ENCODE measurements at regions not wholly inside any gene's neighbourhood (a gene's known extent, or its start where the extent isn't known, plus 50 kb on each side); places are given as distances from the start of the nearest gene placed in this dataset.
"Not testable (repeated sequence)": the region's sequence is repeated elsewhere in the genome, so short reads cannot be mapped to it uniquely, and the experiment has no call there.

DNA sequence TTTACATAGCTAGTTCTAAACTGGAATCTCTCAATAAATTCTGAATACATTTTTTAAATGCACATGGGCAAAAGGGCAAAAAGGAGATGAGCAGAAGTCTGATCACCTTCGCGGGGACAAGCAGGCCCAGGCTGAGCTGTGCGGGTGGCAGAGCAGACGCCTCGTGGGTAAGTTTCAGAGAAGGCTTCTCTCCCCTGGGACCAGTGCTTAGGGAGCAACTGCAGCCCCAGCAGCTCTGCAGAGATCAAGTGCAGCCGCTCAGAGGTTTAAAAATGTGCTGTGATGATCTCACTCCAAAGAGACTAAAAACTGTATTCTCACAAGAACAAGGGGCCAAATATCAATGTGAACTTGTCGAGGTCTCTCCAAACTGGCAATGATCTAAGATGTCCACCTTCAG is 264.3 kb upstream of the RNF32 start:
- TF ChIP-seq, protein P1, sequence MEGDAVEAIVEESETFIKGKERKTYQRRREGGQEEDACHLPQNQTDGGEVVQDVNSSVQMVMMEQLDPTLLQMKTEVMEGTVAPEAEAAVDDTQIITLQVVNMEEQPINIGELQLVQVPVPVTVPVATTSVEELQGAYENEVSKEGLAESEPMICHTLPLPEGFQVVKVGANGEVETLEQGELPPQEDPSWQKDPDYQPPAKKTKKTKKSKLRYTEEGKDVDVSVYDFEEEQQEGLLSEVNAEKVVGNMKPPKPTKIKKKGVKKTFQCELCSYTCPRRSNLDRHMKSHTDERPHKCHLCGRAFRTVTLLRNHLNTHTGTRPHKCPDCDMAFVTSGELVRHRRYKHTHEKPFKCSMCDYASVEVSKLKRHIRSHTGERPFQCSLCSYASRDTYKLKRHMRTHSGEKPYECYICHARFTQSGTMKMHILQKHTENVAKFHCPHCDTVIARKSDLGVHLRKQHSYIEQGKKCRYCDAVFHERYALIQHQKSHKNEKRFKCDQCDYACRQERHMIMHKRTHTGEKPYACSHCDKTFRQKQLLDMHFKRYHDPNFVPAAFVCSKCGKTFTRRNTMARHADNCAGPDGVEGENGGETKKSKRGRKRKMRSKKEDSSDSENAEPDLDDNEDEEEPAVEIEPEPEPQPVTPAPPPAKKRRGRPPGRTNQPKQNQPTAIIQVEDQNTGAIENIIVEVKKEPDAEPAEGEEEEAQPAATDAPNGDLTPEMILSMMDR (IDR thresholded peaks at IDR 0.05; ENCODE audit: insufficient read depth, missing control alignments): no peak
- FAIRE-seq (no peak), DNase-seq (ENCODE audit: insufficient read length, low spot score) (no peak)

DNA sequence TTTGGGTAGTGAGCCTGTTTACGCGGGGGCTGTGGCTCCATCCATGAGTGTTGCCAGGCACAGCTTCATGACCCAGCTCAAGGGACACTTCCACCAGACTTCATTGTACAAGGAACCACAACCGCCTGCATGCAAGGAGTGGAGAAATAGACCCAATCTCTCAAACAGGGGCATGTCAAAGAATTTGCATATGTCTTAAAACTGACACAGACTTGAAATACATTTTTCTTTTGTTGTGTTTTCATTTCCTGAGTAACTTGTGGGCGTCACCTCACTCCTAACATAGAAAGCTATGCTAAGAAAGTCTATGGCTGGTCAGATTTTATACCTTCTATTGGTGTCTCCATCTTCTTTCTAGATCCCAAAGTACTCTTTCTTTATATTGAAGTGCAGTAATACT is 266.2 kb upstream of the RNF32 start:
- FAIRE-seq (no peak), DNase-seq (ENCODE audit: insufficient read length, low spot score) (no peak)
- TF ChIP-seq, protein P1 (IDR thresholded peaks at IDR 0.05; ENCODE audit: insufficient read depth, missing control alignments): no peak

DNA sequence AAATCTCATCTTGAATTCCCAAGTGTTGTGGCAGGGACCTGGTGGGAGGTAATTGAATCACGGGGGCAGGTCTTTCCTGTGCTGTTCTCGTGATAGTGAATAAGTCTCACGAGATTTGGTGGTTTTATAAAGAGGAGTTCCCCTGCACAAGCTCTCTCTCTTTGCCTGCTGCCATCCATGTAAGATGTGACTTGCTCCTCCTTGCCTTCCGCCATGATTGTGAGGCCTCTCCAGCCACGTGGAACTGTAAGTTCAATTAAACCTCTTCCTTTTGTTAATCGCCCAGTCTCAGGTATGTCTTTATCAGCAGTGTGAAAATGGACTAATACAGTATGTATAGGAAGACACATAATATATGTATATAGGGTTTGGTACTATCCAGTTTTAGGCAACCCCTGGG is 270.6 kb upstream of the RNF32 start:
- not testable (repeated sequence) for FAIRE-seq; DNase-seq (ENCODE audit: insufficient read length, low spot score)

DNA sequence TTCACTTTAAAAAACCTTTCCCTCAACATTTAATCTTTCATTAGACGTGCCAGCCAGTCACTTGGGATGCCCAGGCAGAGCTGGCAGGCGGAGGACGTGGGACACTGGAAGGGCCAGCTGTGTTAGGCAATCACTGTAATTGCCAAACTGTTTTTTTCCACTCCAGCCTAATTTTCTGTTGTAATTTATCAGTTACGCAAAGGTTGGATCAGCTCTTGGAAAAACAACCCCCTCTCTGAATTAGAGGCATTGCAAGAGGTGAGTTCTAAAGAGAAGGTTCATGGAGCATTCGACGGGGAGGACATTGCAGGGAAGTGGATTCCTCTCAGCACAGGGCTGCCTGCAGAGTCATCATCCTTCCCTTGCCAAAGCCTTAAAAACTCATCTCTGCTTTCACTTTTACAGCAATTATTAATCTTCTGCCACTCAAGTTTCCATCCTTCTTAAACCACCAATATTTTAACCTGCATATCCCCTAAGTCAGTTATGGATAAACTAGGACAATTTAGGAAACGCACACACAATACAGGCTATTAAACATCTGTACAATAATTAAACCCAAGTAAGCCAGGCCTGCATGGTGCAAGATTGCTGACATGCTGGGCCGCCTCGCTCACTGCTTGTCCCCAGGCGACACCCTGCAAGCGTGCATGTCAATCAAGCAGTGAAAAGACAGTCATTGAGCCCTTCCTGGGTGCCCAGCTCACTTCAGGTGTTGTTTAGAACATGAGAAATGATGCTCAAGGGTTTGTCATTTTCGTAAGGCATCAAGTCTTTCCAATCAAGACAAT is 272.3 kb upstream of the RNF32 start:
- DNase-seq (ENCODE audit: insufficient read length, low spot score) (no peak), FAIRE-seq (no peak)
- TF ChIP-seq, protein P1 (IDR thresholded peaks at IDR 0.05; ENCODE audit: insufficient read depth, missing control alignments): no peak

DNA sequence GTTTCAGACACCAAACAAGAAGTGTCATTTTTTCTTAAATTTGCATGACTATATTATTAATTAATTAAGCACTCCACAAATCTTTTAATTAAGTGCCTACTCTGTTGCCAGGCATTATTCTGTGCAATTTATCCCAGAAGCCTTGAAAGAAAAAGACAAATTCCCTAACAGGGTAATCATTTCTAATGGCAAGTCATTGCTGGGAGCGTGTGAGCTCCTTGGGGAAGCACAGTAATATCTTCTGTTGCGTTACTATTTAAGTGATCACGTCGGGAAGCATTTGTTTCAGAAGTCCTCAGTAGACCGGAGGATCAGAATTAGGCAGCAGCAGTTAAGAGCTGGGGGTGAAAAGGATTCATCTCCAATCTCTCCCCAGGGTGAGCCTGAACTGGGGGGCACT is 276.8 kb upstream of the RNF32 start:
- TF ChIP-seq, protein P1 (IDR thresholded peaks at IDR 0.05; ENCODE audit: insufficient read depth, missing control alignments): no peak
- no peak for FAIRE-seq
- DNase-seq (ENCODE audit: insufficient read length, low spot score): no peak

DNA sequence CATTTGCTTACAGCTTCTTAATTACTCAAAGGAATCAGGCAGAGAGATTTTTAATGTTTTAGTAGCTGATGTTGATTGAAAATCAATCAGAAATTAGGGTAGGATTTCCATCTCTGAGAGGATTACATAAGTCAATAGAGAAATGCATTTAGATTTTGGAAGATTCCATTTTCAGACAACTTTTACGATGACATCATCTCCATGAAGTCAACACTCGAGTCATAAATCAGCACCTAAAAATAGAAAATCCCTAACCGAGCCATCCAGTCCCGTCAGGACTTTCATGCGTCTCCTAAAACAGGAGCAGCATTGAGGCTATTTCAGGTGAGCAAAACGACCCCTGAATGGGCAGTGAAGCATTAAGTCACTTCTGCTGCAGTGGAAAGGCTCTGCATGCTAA is 279.7 kb upstream of the RNF32 start:
- TF ChIP-seq, protein P1 (IDR thresholded peaks at IDR 0.05; ENCODE audit: insufficient read depth, missing control alignments): no peak
- DNase-seq (ENCODE audit: insufficient read length, low spot score): no peak
- no peak for FAIRE-seq

DNA sequence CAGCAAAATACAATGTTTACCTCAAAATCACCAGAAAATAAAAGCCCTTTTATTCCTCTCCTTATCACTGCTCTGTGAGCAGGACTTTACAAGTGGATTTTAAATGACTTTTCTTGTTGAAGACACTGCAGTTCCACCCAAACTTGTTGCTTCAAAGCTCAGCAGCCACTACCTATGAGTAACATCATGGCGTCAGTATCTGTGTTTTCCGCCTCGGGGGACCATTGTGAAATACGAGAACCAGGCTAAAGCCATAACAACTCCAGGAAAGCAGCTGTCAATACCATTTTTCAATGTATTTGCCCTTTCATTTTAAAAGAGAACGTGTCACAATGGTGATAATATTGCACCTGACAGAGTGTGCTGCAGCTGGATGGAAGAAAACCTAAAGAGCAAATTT is 284.0 kb upstream of the RNF32 start:
- FAIRE-seq (no peak), DNase-seq (ENCODE audit: insufficient read length, low spot score) (no peak)
- TF ChIP-seq, protein P1 (IDR thresholded peaks at IDR 0.05; ENCODE audit: insufficient read depth, missing control alignments): no peak

All from D721Med (cell line).